Ishikawa (cell line): ENCODE measurements at regions not wholly inside any gene's neighbourhood (a gene's known extent, or its start where the extent isn't known, plus 50 kb on each side); places are given as distances from the start of the nearest gene placed in this dataset.

ENCODE experiments used
- CEBPB ChIP-seq: IDR thresholded peaks from 2 replicates; pipeline ENCODE4 v1.6.1; 2012
- FOXM1 ChIP-seq: IDR thresholded peaks from 2 replicates; pipeline ENCODE4 v1.6.1; 2012; ENCODE audit warnings: low read depth, borderline replicate concordance
- RAD21 ChIP-seq: IDR thresholded peaks from 2 replicates; pipeline ENCODE4 v1.6.1; 2012; ENCODE audit warnings: low read depth
- TAF1 ChIP-seq: IDR thresholded peaks from 2 replicates; pipeline ENCODE4 v1.6.1; 2012; ENCODE audit warnings: low read depth, mild to moderate bottlenecking
- ZBTB7A ChIP-seq: IDR thresholded peaks from 2 replicates; pipeline ENCODE4 v1.6.1; 2012; ENCODE audit warnings: low read depth
- TF ChIP-seq, protein P1 (sequence below): IDR thresholded peaks from 2 replicates; pipeline ENCODE4 v1.6.1; 2012; ENCODE audit warnings: low read depth, mild to moderate bottlenecking

GRCh38 chr10:128373071-128373749 lies 247.0 kb upstream of the MKI67 start:
- no peak for TF ChIP-seq FOXM1
- TF ChIP-seq RAD21: no peak
- TF ChIP-seq, protein P1, sequence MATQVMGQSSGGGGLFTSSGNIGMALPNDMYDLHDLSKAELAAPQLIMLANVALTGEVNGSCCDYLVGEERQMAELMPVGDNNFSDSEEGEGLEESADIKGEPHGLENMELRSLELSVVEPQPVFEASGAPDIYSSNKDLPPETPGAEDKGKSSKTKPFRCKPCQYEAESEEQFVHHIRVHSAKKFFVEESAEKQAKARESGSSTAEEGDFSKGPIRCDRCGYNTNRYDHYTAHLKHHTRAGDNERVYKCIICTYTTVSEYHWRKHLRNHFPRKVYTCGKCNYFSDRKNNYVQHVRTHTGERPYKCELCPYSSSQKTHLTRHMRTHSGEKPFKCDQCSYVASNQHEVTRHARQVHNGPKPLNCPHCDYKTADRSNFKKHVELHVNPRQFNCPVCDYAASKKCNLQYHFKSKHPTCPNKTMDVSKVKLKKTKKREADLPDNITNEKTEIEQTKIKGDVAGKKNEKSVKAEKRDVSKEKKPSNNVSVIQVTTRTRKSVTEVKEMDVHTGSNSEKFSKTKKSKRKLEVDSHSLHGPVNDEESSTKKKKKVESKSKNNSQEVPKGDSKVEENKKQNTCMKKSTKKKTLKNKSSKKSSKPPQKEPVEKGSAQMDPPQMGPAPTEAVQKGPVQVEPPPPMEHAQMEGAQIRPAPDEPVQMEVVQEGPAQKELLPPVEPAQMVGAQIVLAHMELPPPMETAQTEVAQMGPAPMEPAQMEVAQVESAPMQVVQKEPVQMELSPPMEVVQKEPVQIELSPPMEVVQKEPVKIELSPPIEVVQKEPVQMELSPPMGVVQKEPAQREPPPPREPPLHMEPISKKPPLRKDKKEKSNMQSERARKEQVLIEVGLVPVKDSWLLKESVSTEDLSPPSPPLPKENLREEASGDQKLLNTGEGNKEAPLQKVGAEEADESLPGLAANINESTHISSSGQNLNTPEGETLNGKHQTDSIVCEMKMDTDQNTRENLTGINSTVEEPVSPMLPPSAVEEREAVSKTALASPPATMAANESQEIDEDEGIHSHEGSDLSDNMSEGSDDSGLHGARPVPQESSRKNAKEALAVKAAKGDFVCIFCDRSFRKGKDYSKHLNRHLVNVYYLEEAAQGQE: no peak
- no peak for TF ChIP-seq ZBTB7A
- no peak for TF ChIP-seq TAF1
- TF ChIP-seq CEBPB: no peak
